A673 (cell line): ENCODE measurements at regions not wholly inside any gene's neighbourhood (a gene's known extent, or its start where the extent isn't known, plus 50 kb on each side); places are given as distances from the start of the nearest gene placed in this dataset.
"Not testable (repeated sequence)": the region's sequence is repeated elsewhere in the genome, so short reads cannot be mapped to it uniquely, and the experiment has no call there.

Source experiments
- BruUV-seq: library from RNA; stranded (reverse); fragments of 400-500 nt; replicated peaks from 2 replicates; lab custom pipeline; 2021; lab: Mats Ljungman, UMichigan
- CTCF ChIA-PET: fragments of 300-600 bp; sonication (Branson Sonifier 250); formaldehyde crosslinking; loops from one replicate; lab custom pipeline; 2022; ENCODE audit warnings: antibody characterized with exemption; lab: Charles Lee
- POLR2A ChIA-PET: fragments of 300-600 bp; sonication (Branson Sonifier 250); formaldehyde crosslinking; loops from one replicate; lab custom pipeline; 2022; ENCODE audit warnings: antibody characterized with exemption; ENCODE audit not compliant: low non-redundant PET; lab: Charles Lee
- DNase-seq: peaks from one replicate; pipeline ENCODE4 v3.0.0-alpha.2; 2015; ENCODE audit warnings: low spot score
- H3K27ac ChIP-seq: fragments of 200-600 bp; sonication (generic); 2 replicates; pipeline ENCODE4 v1.5.1; 2016; ENCODE audit warnings: mixed run types, low read depth, mild to moderate bottlenecking, mixed read lengths, antibody characterized with exemption, low read length; ENCODE audit not compliant: poor library complexity, severe bottlenecking
- H3K27me3 ChIP-seq: fragments of 200-600 bp; sonication (generic); replicated peaks from 2 replicates; pipeline ENCODE4 v1.6.1; 2017; ENCODE audit warnings: mixed run types, low read depth, mild to moderate bottlenecking, mixed read lengths, antibody characterized with exemption, low read length; ENCODE audit not compliant: insufficient read depth, poor library complexity
- H3K36me3 ChIP-seq: fragments of 200-600 bp; sonication (generic); 2 replicates; pipeline ENCODE4 v1.6.1; 2016; ENCODE audit warnings: mixed run types, mild to moderate bottlenecking, mixed read lengths, antibody characterized with exemption, low read length; ENCODE audit not compliant: insufficient read depth, poor library complexity, severe bottlenecking
- H3K4me1 ChIP-seq: fragments of 200-600 bp; sonication (generic); 2 replicates; pipeline ENCODE4 v1.6.1; 2017; ENCODE audit warnings: mixed run types, mild to moderate bottlenecking, mixed read lengths, antibody characterized with exemption, low read length; ENCODE audit not compliant: insufficient read depth, poor library complexity, severe bottlenecking
- H3K4me3 ChIP-seq: fragments of 200-600 bp; sonication (generic); 2 replicates; pipeline ENCODE4 v1.5.1; 2016; ENCODE audit warnings: low read depth, mixed run types, mild to moderate bottlenecking, mixed read lengths, low read length; ENCODE audit not compliant: poor library complexity, severe bottlenecking
- H3K9me3 ChIP-seq: fragments of 200-600 bp; sonication (generic); 2 replicates; pipeline ENCODE4 v1.6.1; 2016; ENCODE audit warnings: mixed run types, low read depth, mild to moderate bottlenecking, mixed read lengths, antibody characterized with exemption, low read length; ENCODE audit not compliant: poor library complexity, severe bottlenecking
- CTCF ChIP-seq: fragments of 300-800, 200-600 bp; sonication (generic); conservative IDR thresholded peaks from 2 replicates; pipeline ENCODE4 v1.5.1; 2017; ENCODE audit warnings: low read depth, mild to moderate bottlenecking, antibody characterized with exemption, low read length, moderate library complexity, mixed read lengths
- EZH2 ChIP-seq: fragments of 200-600 bp; sonication (generic); IDR thresholded peaks from 2 replicates; pipeline ENCODE4 v1.6.1; 2017; ENCODE audit warnings: borderline replicate concordance, low read depth, mild to moderate bottlenecking, mixed read lengths, antibody characterized with exemption, low read length; ENCODE audit not compliant: poor library complexity, severe bottlenecking
- intact Hi-C: fragments of 100-400 bp; cut with micrococcal nuclease; formaldehyde crosslinking; loops from one replicate; pipeline ENCODE4 v1.10.0; 2022; ENCODE audit not compliant: unreplicated experiment

- DNase-seq, result no peak
- POLR2A ChIA-PET, result no interaction called here
- Histone ChIP-seq H3K4me3 (no peak overlapping the region), H3K9me3 (no peaks in the 10 kb centered on the region), H3K27ac (no peak overlapping the region), H3K36me3 (no peaks in the 10 kb centered on the region), H3K4me1 (no peaks in the 10 kb centered on the region), H3K27me3 (no peaks in the 10 kb centered on the region)
- CTCF ChIA-PET, result no interaction called here
- intact Hi-C loops, result no loop called here
- no TSS peak for BruUV-seq
- TF ChIP-seq EZH2 (no peak), CTCF (no peak)
Measured at GRCh38 chr2:163909411-163910080, 173.7 kb upstream of the FIGN start.

- ChIA-PET CTCF (no interaction called here), POLR2A (no interaction called here)
- H3K9me3 ChIP-seq, result no peaks in the 10 kb centered on the region
- no peak overlapping the region for H3K4me3 ChIP-seq
- H3K27me3 ChIP-seq, result no peaks in the 10 kb centered on the region
- H3K36me3 ChIP-seq, result no peaks in the 10 kb centered on the region
- intact Hi-C loops, result no loop called here
- DNase-seq, result no peak
- no TSS peak for BruUV-seq
- H3K4me1 ChIP-seq, result no peaks in the 10 kb centered on the region
- no peak overlapping the region for H3K27ac ChIP-seq
- TF ChIP-seq CTCF (no peak), EZH2 (no peak)
Measured at GRCh38 chr2:163906410-163906809, 170.6 kb upstream of the FIGN start.

GRCh38 chr2:163897799-163898198 is 162.0 kb upstream of the FIGN start:
- H3K4me1 ChIP-seq, result no peaks in the 10 kb centered on the region
- POLR2A ChIA-PET, result no interaction called here
- CTCF ChIA-PET, result no interaction called here
- H3K27me3 ChIP-seq, result no peaks in the 10 kb centered on the region
- H3K36me3 ChIP-seq, result no peaks in the 10 kb centered on the region
- no TSS peak for BruUV-seq
- intact Hi-C loops, result no loop called here
- H3K4me3 ChIP-seq, result no peak overlapping the region
- no peaks in the 10 kb centered on the region for H3K9me3 ChIP-seq
- no peak for TF ChIP-seq EZH2
- TF ChIP-seq CTCF, result no peak
- no peak for DNase-seq
- no peak overlapping the region for H3K27ac ChIP-seq

GRCh38 chr2:163893444-163893843 is 157.6 kb upstream of the FIGN start:
- CTCF ChIA-PET, H3K4me1 ChIP-seq, BruUV-seq, DNase-seq, H3K4me3 ChIP-seq, H3K27ac ChIP-seq, H3K9me3 ChIP-seq, POLR2A ChIA-PET, intact Hi-C loops, H3K36me3 ChIP-seq, H3K27me3 ChIP-seq: not testable (repeated sequence)
